Activated CD8-positive, alpha-beta T cell treated with anti-CD3 and anti-CD28 coated beads for 36 hours (primary cell): ENCODE measurements at regions not wholly inside any gene's neighbourhood (a gene's known extent, or its start where the extent isn't known, plus 50 kb on each side); places are given as distances from the start of the nearest gene placed in this dataset.
"Not testable (repeated sequence)": the region's sequence is repeated elsewhere in the genome, so short reads cannot be mapped to it uniquely, and the experiment has no call there.

ENCODE experiments used
- ATAC-seq: fragments of 200-7000 bp; cut with Tn5 transposase; one replicate; pipeline ENCODE4 v1.10.0; 2021; ENCODE audit warnings: mild to moderate bottlenecking, moderate library complexity
- CTCF ChIA-PET: fragments of 350-600 bp; sonication (Branson Sonifier 250); formaldehyde crosslinking; loops from one replicate; lab custom pipeline; 2021; ENCODE audit warnings: antibody characterized with exemption; lab: Charles Lee
- POLR2A ChIA-PET: fragments of 350-600 bp; sonication (Branson Sonifier 250); formaldehyde crosslinking; loops from one replicate; lab custom pipeline; 2021; ENCODE audit warnings: antibody characterized with exemption; lab: Charles Lee
- DNase-seq: peaks from one replicate; pipeline ENCODE4 v3.0.0-alpha.2; 2020
- H3K27ac Mint-ChIP-seq: one replicate; pipeline ENCODE4 v1.8.0; 2021; ENCODE audit warnings: mild to moderate bottlenecking, mixed read lengths
- H3K27me3 Mint-ChIP-seq: one replicate; pipeline ENCODE4 v1.8.0; 2021; ENCODE audit warnings: mixed read lengths
- H3K36me3 Mint-ChIP-seq: one replicate; pipeline ENCODE4 v1.8.0; 2021; ENCODE audit warnings: low read depth, mixed read lengths
- H3K4me1 Mint-ChIP-seq: one replicate; pipeline ENCODE4 v1.8.0; 2021; ENCODE audit warnings: low read depth, mixed read lengths
- H3K4me3 Mint-ChIP-seq: one replicate; pipeline ENCODE4 v1.8.0; 2021; ENCODE audit warnings: mild to moderate bottlenecking, moderate library complexity, mixed read lengths
- H3K9me3 Mint-ChIP-seq: one replicate; pipeline ENCODE4 v1.8.0; 2021; ENCODE audit warnings: mixed read lengths
- CTCF ChIP-seq: fragments of 200-600 bp; IDR thresholded peaks from one replicate; pipeline ENCODE4 v1.8.0; 2022; ENCODE audit warnings: antibody characterized with exemption, mild to moderate bottlenecking
- intact Hi-C: fragments of 100-400 bp; cut with micrococcal nuclease; formaldehyde crosslinking; loops from one replicate; pipeline ENCODE4 v1.10.0; 2022

GRCh38 chr5:179453616-179454015 lies 96.7 kb upstream of the RUFY1 start:
- H3K4me1 Mint-ChIP-seq = no peaks in the 10 kb centered on the region
- H3K4me3 Mint-ChIP-seq = no peak overlapping the region
- CTCF ChIA-PET = no interaction called here
- H3K36me3 Mint-ChIP-seq = no peaks in the 10 kb centered on the region
- peaks cover 7% of the 10 kb centered on the region for H3K9me3 Mint-ChIP-seq
- H3K27ac Mint-ChIP-seq = no peak overlapping the region
- H3K27me3 Mint-ChIP-seq = no peaks in the 10 kb centered on the region
- no peak for ATAC-seq
- intact Hi-C loops = no loop called here
- TF ChIP-seq CTCF = no peak
- POLR2A ChIA-PET = no interaction called here
- DNase-seq = no peak

DNA sequence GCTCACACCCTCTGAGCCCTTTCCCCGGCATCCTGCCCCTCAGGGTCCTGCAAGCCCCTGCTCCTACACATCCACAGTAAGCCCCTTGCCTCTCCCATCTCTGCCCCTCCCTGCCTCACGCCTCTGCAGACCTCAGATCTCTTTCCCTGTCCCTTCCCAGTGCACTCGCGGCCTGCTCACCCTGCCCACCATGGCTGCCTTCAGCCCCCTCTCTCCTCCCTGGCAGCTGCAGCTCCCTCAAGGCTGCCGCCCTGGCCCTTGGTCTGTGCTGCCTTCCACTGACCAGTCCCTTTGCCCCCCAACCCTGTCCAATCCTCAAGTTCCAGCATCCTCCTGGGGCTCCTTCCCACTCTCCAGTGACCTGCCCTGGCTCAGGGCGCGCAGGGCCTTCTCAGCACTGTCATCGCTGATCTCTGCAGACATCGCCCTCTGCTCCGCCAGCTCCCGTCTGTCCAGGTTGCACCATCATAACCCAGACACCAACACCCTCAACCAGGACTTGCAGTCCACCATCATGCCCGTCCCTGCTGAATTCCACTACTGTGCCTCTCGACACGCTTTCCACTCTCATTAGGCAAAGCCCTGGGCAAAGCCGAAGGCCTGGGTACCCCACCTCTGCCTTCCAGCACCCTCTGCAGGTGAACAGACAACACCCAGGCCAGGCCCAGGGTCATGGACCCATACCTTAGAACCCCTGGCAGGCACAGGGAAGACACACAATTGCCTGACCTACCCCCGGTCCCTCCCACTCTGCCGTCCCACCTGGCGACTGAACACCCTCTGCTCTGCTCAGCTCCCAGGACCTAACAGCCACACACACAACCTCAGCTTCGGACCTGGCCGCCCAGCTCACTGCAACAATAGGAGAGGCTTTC lies 97.8 kb upstream of the RUFY1 start:
- TF ChIP-seq CTCF = no peak
- ChIA-PET CTCF (no interaction called here), POLR2A (no interaction called here)
- H3K36me3 Mint-ChIP-seq = no peaks in the 10 kb centered on the region
- H3K4me1 Mint-ChIP-seq = no peaks in the 10 kb centered on the region
- no peak overlapping the region for H3K27ac Mint-ChIP-seq
- intact Hi-C loops = no loop called here
- no peak for DNase-seq
- no peaks in the 10 kb centered on the region for H3K27me3 Mint-ChIP-seq
- peaks cover 7% of the 10 kb centered on the region for H3K9me3 Mint-ChIP-seq
- no peak for ATAC-seq
- no peak overlapping the region for H3K4me3 Mint-ChIP-seq

DNA sequence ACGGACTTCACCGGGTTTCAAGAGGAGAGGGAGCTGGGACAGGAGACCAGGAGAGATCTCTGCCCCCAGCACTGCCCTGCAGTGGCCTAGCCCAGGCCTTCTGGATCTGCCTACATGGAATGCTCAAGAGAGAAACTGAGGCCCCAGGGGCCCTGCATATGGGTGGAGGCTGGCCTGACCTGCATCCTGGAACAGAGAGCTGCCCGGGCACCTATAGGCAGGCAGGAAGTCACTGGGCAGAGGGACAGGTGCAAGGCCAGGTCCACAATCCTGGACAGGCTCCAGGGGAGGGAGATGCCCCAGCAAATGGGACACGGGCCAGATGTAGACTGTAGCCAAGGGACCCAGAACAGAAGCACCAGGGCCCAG lies 98.5 kb upstream of the RUFY1 start:
- DNase-seq (no peak), ATAC-seq (no peak)
- Mint-ChIP-seq H3K27me3 (no peaks in the 10 kb centered on the region), H3K9me3 (peaks cover 7% of the 10 kb centered on the region), H3K4me1 (no peaks in the 10 kb centered on the region), H3K27ac (no peak overlapping the region), H3K36me3 (no peaks in the 10 kb centered on the region), H3K4me3 (no peak overlapping the region)
- no peak for TF ChIP-seq CTCF
- ChIA-PET POLR2A (no interaction called here), CTCF (no interaction called here)
- intact Hi-C loops = no loop called here

DNA sequence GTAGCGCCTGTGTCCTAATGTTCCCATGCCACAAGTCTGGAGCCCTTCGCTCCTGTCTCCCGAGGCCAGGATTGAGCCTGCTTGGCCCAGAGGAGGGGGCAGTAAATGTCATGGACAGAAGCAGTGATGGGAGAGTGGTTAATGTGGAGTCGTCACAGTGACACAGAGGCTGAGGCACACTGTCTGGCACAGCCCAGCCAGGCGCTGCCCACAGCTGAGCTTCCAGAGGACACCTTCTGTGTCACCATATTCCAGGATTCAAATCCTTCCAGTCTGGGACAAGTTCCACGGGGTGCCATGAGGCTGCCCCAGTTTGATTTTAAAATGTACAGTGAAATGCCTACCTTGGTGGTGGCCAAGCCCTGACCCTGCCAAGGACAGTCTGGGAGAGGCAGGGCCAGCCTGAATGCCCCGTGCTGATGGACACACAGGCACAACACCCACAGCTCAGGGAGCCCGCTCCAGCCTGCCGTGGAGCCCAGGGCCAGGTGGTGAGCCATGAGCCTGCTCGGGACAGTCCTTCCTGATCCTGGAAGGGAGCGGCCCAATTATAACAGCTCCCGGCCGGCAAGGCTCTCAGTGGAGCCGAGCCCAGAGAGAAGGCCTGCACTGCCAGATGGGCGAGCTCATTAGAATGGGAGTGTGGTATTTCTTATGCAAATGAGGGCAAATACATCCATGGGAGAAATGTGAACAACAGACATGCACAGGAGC lies 99.1 kb upstream of the RUFY1 start:
- Mint-ChIP-seq H3K36me3 (no peaks in the 10 kb centered on the region), H3K4me1 (no peaks in the 10 kb centered on the region), H3K27me3 (no peaks in the 10 kb centered on the region), H3K9me3 (peaks cover 7% of the 10 kb centered on the region), H3K27ac (no peak overlapping the region), H3K4me3 (no peak overlapping the region)
- ATAC-seq (no peak), DNase-seq (no peak)
- ChIA-PET POLR2A (no interaction called here), CTCF (no interaction called here)
- TF ChIP-seq CTCF = no peak
- intact Hi-C loops = no loop called here

DNA sequence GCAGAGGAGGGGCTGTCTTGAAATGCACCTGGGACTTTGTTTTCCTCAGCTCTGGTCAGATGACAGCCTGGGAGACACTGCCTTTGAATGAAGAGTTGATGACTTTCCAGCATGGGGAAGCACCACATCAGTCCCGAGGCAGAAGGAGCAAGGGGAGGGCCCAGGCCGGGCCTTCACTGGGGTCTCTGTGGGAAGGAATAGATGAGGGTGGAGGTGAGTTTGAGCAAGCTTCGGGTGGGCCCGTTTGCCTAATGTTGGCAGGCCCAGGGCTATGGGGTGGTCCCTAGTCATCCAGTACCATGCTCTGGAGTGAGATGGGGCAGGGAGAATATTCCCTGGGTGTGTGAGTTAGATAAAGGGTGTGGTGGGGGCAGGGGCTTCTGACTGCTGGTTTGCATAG lies 100.4 kb upstream of the RUFY1 start:
- H3K4me1 Mint-ChIP-seq, intact Hi-C loops, H3K27me3 Mint-ChIP-seq, ATAC-seq, CTCF ChIA-PET, H3K9me3 Mint-ChIP-seq, DNase-seq, POLR2A ChIA-PET, H3K36me3 Mint-ChIP-seq, H3K4me3 Mint-ChIP-seq, H3K27ac Mint-ChIP-seq: not testable (repeated sequence)

DNA sequence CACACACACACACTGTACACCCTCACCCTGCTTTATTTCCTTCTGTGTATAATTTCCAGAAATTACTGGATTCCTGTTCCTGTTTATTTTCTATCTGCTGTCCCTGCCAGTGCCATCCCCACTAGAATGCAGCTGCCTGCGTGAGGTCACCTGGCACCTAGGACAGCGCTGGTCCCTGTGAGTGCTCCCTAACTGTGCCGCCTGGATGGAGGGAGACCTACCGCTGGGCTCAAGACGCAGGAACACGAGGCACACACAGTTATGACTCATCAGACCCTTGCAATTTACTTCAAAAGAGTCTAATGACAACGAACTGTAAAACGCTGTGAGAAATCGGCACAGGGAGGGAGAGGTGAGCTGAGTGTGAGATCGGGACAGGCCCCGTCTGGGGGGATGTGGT lies 102.1 kb upstream of the RUFY1 start:
- H3K9me3 Mint-ChIP-seq, CTCF ChIA-PET, intact Hi-C loops, H3K27ac Mint-ChIP-seq, H3K27me3 Mint-ChIP-seq, ATAC-seq, H3K4me1 Mint-ChIP-seq, H3K36me3 Mint-ChIP-seq, DNase-seq, POLR2A ChIA-PET, H3K4me3 Mint-ChIP-seq: not testable (repeated sequence)

DNA sequence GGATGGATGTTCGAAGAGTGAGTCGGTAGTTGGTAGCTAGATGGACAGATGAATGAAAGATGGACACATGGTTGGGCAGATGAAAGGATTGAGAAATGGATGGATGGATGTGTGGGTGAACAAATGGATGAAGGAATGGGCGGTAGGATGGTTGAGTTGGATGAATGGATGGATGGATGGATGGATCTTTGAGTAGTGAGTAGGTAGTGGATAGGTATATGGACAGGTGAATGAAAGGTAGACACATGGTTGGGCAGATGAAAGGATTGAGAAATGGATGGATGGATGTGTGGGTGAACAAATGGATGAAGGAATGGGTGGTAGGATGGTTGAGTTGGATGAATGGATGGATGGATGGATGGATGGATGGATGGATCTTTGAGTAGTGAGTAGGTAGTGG lies 97.0 kb upstream of the ADAMTS2 start:
- POLR2A ChIA-PET = not testable (repeated sequence)

More for the DNA sequence above, 97.0 kb upstream of the ADAMTS2 start:
- H3K9me3 Mint-ChIP-seq, DNase-seq, H3K36me3 Mint-ChIP-seq, CTCF ChIA-PET, H3K4me3 Mint-ChIP-seq, ATAC-seq, H3K4me1 Mint-ChIP-seq, H3K27me3 Mint-ChIP-seq, H3K27ac Mint-ChIP-seq, intact Hi-C loops: not testable (repeated sequence)
